Liver (tissue), 3 donors: ENCODE measurements at regions not wholly inside any gene's neighbourhood (a gene's known extent, or its start where the extent isn't known, plus 50 kb on each side); places are given as distances from the start of the nearest gene placed in this dataset.

Source experiments
- CTCF ChIP-seq: fragments of 150-350 bp; IDR thresholded peaks from 2 replicates; pipeline ENCODE4 v1.5.1; 2017; ENCODE audit warnings: improper control_type of control experiment, low read depth, low read length; ENCODE audit not compliant: missing input control
- GABPA ChIP-seq, 2 donors: IDR thresholded peaks in 1 of 2; conservative IDR thresholded peaks in 1 of 2; 2 replicates each; pipeline ENCODE4 v1.6.1; 2016; ENCODE audit warnings: antibody characterized with exemption in 2 of 2, mild to moderate bottlenecking in 1 of 2, moderate library complexity in 1 of 2
- TF ChIP-seq, protein P1 (sequence below): IDR thresholded peaks from 2 replicates; pipeline ENCODE4 v1.6.1; 2016; ENCODE audit warnings: antibody characterized with exemption
- TF ChIP-seq, protein P2 (sequence below): IDR thresholded peaks from 2 replicates; pipeline ENCODE4 v1.6.1; 2016; ENCODE audit warnings: antibody characterized with exemption
- donor health status: healthy.
- donor health status: healthy.

GRCh38 chr22:27267145-27267544 is 534.4 kb downstream of the MN1 start:
- TF ChIP-seq CTCF (no peak), GABPA (IDR thresholded peaks at IDR 0.05 in 1 of 2, conservative IDR thresholded peaks at IDR 0.05 in 1 of 2) (no peak)
- TF ChIP-seq, protein P1, sequence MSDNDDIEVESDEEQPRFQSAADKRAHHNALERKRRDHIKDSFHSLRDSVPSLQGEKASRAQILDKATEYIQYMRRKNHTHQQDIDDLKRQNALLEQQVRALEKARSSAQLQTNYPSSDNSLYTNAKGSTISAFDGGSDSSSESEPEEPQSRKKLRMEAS = no peak
- TF ChIP-seq, protein P2, sequence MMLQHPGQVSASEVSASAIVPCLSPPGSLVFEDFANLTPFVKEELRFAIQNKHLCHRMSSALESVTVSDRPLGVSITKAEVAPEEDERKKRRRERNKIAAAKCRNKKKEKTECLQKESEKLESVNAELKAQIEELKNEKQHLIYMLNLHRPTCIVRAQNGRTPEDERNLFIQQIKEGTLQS = no peak
